ENCODE measurements at regions not wholly inside any gene's neighbourhood (a gene's known extent, or its start where the extent isn't known, plus 50 kb on each side); places are given as distances from the start of the nearest gene placed in this dataset.

- Histone ChIP-seq H3K4ac (ENCODE audit: low read depth, low read length) (no peak overlapping the region), H2BK120ac (ENCODE audit: low read depth, low read length) (no peak overlapping the region), H3K4me1 (ENCODE audit: control insufficient read depth, low read depth, low read length) (no peaks in the 10 kb centered on the region), H3K4me2 (ENCODE audit: low read length) (no peak overlapping the region), H2AK5ac (ENCODE audit: low read length) (no peak overlapping the region), H2BK5ac (ENCODE audit: low read length) (no peak overlapping the region), H4K8ac (ENCODE audit: low read depth, low read length) (no peak overlapping the region), H3K27ac (ENCODE audit: low read depth, low read length) (no peak overlapping the region), H2BK15ac (replicated peaks; ENCODE audit: low read depth) (no peak overlapping the region), H3K79me1 (ENCODE audit: low read length) (no peaks in the 10 kb centered on the region), H3K27me3 (ENCODE audit: insufficient read depth, low read length, poor library complexity) (no peaks in the 10 kb centered on the region), H3K23ac (ENCODE audit: low read length) (no peak overlapping the region), H4K5ac (ENCODE audit: low read length) (no peak overlapping the region), H3K79me2 (ENCODE audit: control insufficient read depth, insufficient read depth, low read length) (no peaks in the 10 kb centered on the region), H3K18ac (ENCODE audit: low read length) (no peak overlapping the region), H3K4me3 (ENCODE audit: low read length) (no peak overlapping the region), H3K9ac (ENCODE audit: low read length) (no peak overlapping the region), H3K56ac (ENCODE audit: low read length) (no peak overlapping the region), H3K36me3 (ENCODE audit: control insufficient read depth, insufficient read depth, low read length) (no peaks in the 10 kb centered on the region)
- no peak for DNase-seq
- no CpG with 5 or more reads among the region's 2 CpGs for WGBS (ENCODE audit: extremely low coverage, insufficient coverage, low lambda C conversion rate)
Observed at GRCh38 chr10:78321000-78321399, 287.3 kb downstream of the RPS24 start.

- no peak overlapping the region for H3K9ac ChIP-seq (ENCODE audit: low read length)
- no peak overlapping the region for H2BK5ac ChIP-seq (ENCODE audit: low read length)
- no CpG with 5 or more reads among the region's 4 CpGs for WGBS (ENCODE audit: extremely low coverage, insufficient coverage, low lambda C conversion rate)
- no peak overlapping the region for H3K27ac ChIP-seq (ENCODE audit: low read depth, low read length)
- no peak for DNase-seq
- no peak overlapping the region for H3K23ac ChIP-seq (ENCODE audit: low read length)
- H4K5ac ChIP-seq (ENCODE audit: low read length): no peak overlapping the region
- H3K4me3 ChIP-seq (ENCODE audit: low read length): no peak overlapping the region
- H3K79me1 ChIP-seq (ENCODE audit: low read length): no peaks in the 10 kb centered on the region
- H2BK120ac ChIP-seq (ENCODE audit: low read depth, low read length): no peak overlapping the region
- no peak overlapping the region for H3K56ac ChIP-seq (ENCODE audit: low read length)
- no peaks in the 10 kb centered on the region for H3K36me3 ChIP-seq (ENCODE audit: control insufficient read depth, insufficient read depth, low read length)
- H3K79me2 ChIP-seq (ENCODE audit: control insufficient read depth, insufficient read depth, low read length): no peaks in the 10 kb centered on the region
- H3K4me1 ChIP-seq (ENCODE audit: control insufficient read depth, low read depth, low read length): no peaks in the 10 kb centered on the region
- no peak overlapping the region for H4K8ac ChIP-seq (ENCODE audit: low read depth, low read length)
- no peak overlapping the region for H3K4ac ChIP-seq (ENCODE audit: low read depth, low read length)
- no peak overlapping the region for H3K18ac ChIP-seq (ENCODE audit: low read length)
- H3K4me2 ChIP-seq (ENCODE audit: low read length): no peak overlapping the region
- H2AK5ac ChIP-seq (ENCODE audit: low read length): no peak overlapping the region
- H3K27me3 ChIP-seq (ENCODE audit: insufficient read depth, low read length, poor library complexity): no peaks in the 10 kb centered on the region
- no peak overlapping the region for H2BK15ac ChIP-seq (replicated peaks; ENCODE audit: low read depth)
Observed at GRCh38 chr10:78321500-78321899, 287.8 kb downstream of the RPS24 start.

- Histone ChIP-seq H3K4ac (ENCODE audit: low read depth, low read length) (no peak overlapping the region), H3K27ac (ENCODE audit: low read depth, low read length) (no peak overlapping the region), H3K18ac (ENCODE audit: low read length) (no peak overlapping the region), H3K56ac (ENCODE audit: low read length) (no peak overlapping the region), H3K4me1 (ENCODE audit: control insufficient read depth, low read depth, low read length) (no peaks in the 10 kb centered on the region), H3K9ac (ENCODE audit: low read length) (no peak overlapping the region), H3K79me1 (ENCODE audit: low read length) (no peaks in the 10 kb centered on the region), H2BK5ac (ENCODE audit: low read length) (no peak overlapping the region), H3K4me3 (ENCODE audit: low read length) (no peak overlapping the region), H4K5ac (ENCODE audit: low read length) (no peak overlapping the region), H3K23ac (ENCODE audit: low read length) (no peak overlapping the region), H3K36me3 (ENCODE audit: control insufficient read depth, insufficient read depth, low read length) (no peaks in the 10 kb centered on the region), H2AK5ac (ENCODE audit: low read length) (no peak overlapping the region), H3K27me3 (ENCODE audit: insufficient read depth, low read length, poor library complexity) (no peaks in the 10 kb centered on the region), H4K8ac (ENCODE audit: low read depth, low read length) (no peak overlapping the region), H2BK120ac (ENCODE audit: low read depth, low read length) (no peak overlapping the region), H3K79me2 (ENCODE audit: control insufficient read depth, insufficient read depth, low read length) (no peaks in the 10 kb centered on the region), H2BK15ac (replicated peaks; ENCODE audit: low read depth) (no peak overlapping the region), H3K4me2 (ENCODE audit: low read length) (no peak overlapping the region)
- no peak for DNase-seq
- no CpG with 5 or more reads among the region's 1 CpG for WGBS (ENCODE audit: extremely low coverage, insufficient coverage, low lambda C conversion rate)
Observed at GRCh38 chr10:78326372-78326771, 292.7 kb downstream of the RPS24 start.

GRCh38 chr10:78327778-78328591 is 294.3 kb downstream of the RPS24 start:
- Histone ChIP-seq H3K79me2 (ENCODE audit: control insufficient read depth, insufficient read depth, low read length) (no peaks in the 10 kb centered on the region), H3K18ac (ENCODE audit: low read length) (no peak overlapping the region), H3K27ac (ENCODE audit: low read depth, low read length) (no peak overlapping the region), H3K79me1 (ENCODE audit: low read length) (no peaks in the 10 kb centered on the region), H3K4me3 (ENCODE audit: low read length) (no peak overlapping the region), H2BK120ac (ENCODE audit: low read depth, low read length) (no peak overlapping the region), H2BK15ac (replicated peaks; ENCODE audit: low read depth) (no peak overlapping the region), H2BK5ac (ENCODE audit: low read length) (no peak overlapping the region), H3K9ac (ENCODE audit: low read length) (no peak overlapping the region), H3K56ac (ENCODE audit: low read length) (no peak overlapping the region), H3K27me3 (ENCODE audit: insufficient read depth, low read length, poor library complexity) (no peaks in the 10 kb centered on the region), H3K36me3 (ENCODE audit: control insufficient read depth, insufficient read depth, low read length) (no peaks in the 10 kb centered on the region), H3K4me2 (ENCODE audit: low read length) (no peak overlapping the region), H3K4ac (ENCODE audit: low read depth, low read length) (no peak overlapping the region), H2AK5ac (ENCODE audit: low read length) (no peak overlapping the region), H3K23ac (ENCODE audit: low read length) (no peak overlapping the region), H4K5ac (ENCODE audit: low read length) (no peak overlapping the region), H4K8ac (ENCODE audit: low read depth, low read length) (no peak overlapping the region), H3K4me1 (ENCODE audit: control insufficient read depth, low read depth, low read length) (no peaks in the 10 kb centered on the region)
- DNase-seq: no peak
- whole genome bisulfite sequencing (ENCODE audit: extremely low coverage, insufficient coverage, low lambda C conversion rate): no CpG with 5 or more reads among the region's 4 CpGs

- no peak overlapping the region for H2AK5ac ChIP-seq (ENCODE audit: low read length)
- H3K79me2 ChIP-seq (ENCODE audit: control insufficient read depth, insufficient read depth, low read length): no peaks in the 10 kb centered on the region
- H2BK120ac ChIP-seq (ENCODE audit: low read depth, low read length): no peak overlapping the region
- no peak overlapping the region for H3K23ac ChIP-seq (ENCODE audit: low read length)
- WGBS (ENCODE audit: extremely low coverage, insufficient coverage, low lambda C conversion rate): no CpG with 5 or more reads among the region's 10 CpGs
- H3K9ac ChIP-seq (ENCODE audit: low read length): no peak overlapping the region
- no peaks in the 10 kb centered on the region for H3K27me3 ChIP-seq (ENCODE audit: insufficient read depth, low read length, poor library complexity)
- H4K8ac ChIP-seq (ENCODE audit: low read depth, low read length): no peak overlapping the region
- no peak for DNase-seq
- no peak overlapping the region for H3K56ac ChIP-seq (ENCODE audit: low read length)
- H3K4me3 ChIP-seq (ENCODE audit: low read length): no peak overlapping the region
- no peak overlapping the region for H3K27ac ChIP-seq (ENCODE audit: low read depth, low read length)
- H2BK5ac ChIP-seq (ENCODE audit: low read length): no peak overlapping the region
- H3K36me3 ChIP-seq (ENCODE audit: control insufficient read depth, insufficient read depth, low read length): no peaks in the 10 kb centered on the region
- H2BK15ac ChIP-seq (replicated peaks; ENCODE audit: low read depth): no peak overlapping the region
- no peak overlapping the region for H3K4ac ChIP-seq (ENCODE audit: low read depth, low read length)
- H4K5ac ChIP-seq (ENCODE audit: low read length): no peak overlapping the region
- no peaks in the 10 kb centered on the region for H3K4me1 ChIP-seq (ENCODE audit: control insufficient read depth, low read depth, low read length)
- H3K4me2 ChIP-seq (ENCODE audit: low read length): no peak overlapping the region
- no peak overlapping the region for H3K18ac ChIP-seq (ENCODE audit: low read length)
- H3K79me1 ChIP-seq (ENCODE audit: low read length): no peaks in the 10 kb centered on the region
Observed at GRCh38 chr10:78328592-78329404, 295.1 kb downstream of the RPS24 start.

All from mesendoderm (in vitro differentiated cells).